Panc1 (cell line): ENCODE measurements at regions not wholly inside any gene's neighbourhood (a gene's known extent, or its start where the extent isn't known, plus 50 kb on each side); places are given as distances from the start of the nearest gene placed in this dataset.

Source experiments
- ATAC-seq: fragments of 200-7000 bp; cut with Tn5 transposase; 2 replicates; pipeline ENCODE4 v1.9.1; 2020; ENCODE audit warnings: mild to moderate bottlenecking, moderate library complexity
- BruUV-seq: library from RNA; stranded (reverse); fragments of 400-500 nt; replicated peaks from 2 replicates; lab custom pipeline; 2021; lab: Mats Ljungman, UMichigan
- CTCF ChIA-PET: fragments of 300-600 bp; sonication (Branson Sonifier 250); formaldehyde crosslinking; loops from one replicate; lab custom pipeline; 2022; ENCODE audit warnings: antibody characterized with exemption; lab: Charles Lee
- POLR2A ChIA-PET: fragments of 300-600 bp; sonication (Branson Sonifier 250); formaldehyde crosslinking; loops from one replicate; lab custom pipeline; 2022; ENCODE audit warnings: antibody characterized with exemption; lab: Charles Lee
- DNase-seq: peaks from one replicate; pipeline ENCODE4 v3.0.0-alpha.2; 2010; ENCODE audit warnings: low read depth, low spot score
- H3K27ac ChIP-seq: 2 replicates; pipeline ENCODE4 v1.5.1; 2011; ENCODE audit warnings: mild to moderate bottlenecking, low read length, inconsistent platforms
- H3K27me3 ChIP-seq: fragments of 200-500 bp; sonication (Bioruptor generic); 2 replicates; pipeline ENCODE4 v1.6.0; 2014; ENCODE audit warnings: low read length, inconsistent platforms; ENCODE audit not compliant: control insufficient read depth, insufficient read depth
- H3K36me3 ChIP-seq: fragments of 200-500 bp; sonication (Bioruptor generic); 2 replicates; pipeline ENCODE4 v1.5.1; 2014; ENCODE audit warnings: inconsistent platforms, mild to moderate bottlenecking, low read length, moderate library complexity; ENCODE audit not compliant: control insufficient read depth, insufficient read depth
- H3K4me1 ChIP-seq: 2 replicates; pipeline ENCODE4 v1.5.1; 2011; ENCODE audit warnings: inconsistent platforms, mild to moderate bottlenecking, low read length, moderate library complexity; ENCODE audit not compliant: control insufficient read depth, insufficient read depth
- H3K4me3 ChIP-seq, 2 experiments: 2 replicates each; pipeline ENCODE4 v1.5.1; 2011 to 2012; ENCODE audit warnings: low read depth in 2 of 2, low read length in 2 of 2, mild to moderate bottlenecking in 2 of 2, inconsistent platforms in 1 of 2, moderate library complexity in 1 of 2
- H3K9me3 ChIP-seq: fragments of 200-500 bp; sonication (Bioruptor generic); 2 replicates; pipeline ENCODE4 v1.5.1; 2014; ENCODE audit warnings: low read depth, mild to moderate bottlenecking, inconsistent platforms, low read length, moderate library complexity; ENCODE audit not compliant: control insufficient read depth, insufficient read depth
- POLR2AphosphoS5 ChIP-seq: IDR thresholded peaks from 2 replicates; pipeline ENCODE4 v1.6.1; 2012; ENCODE audit warnings: mild to moderate bottlenecking, low read depth, low read length, moderate library complexity
- SIN3A ChIP-seq: IDR thresholded peaks from 2 replicates; pipeline ENCODE4 v1.6.1; 2012; ENCODE audit warnings: low read depth, mild to moderate bottlenecking, low read length, moderate library complexity, borderline replicate concordance; ENCODE audit not compliant: insufficient read depth
- TCF7L2 ChIP-seq: IDR thresholded peaks from 2 replicates; pipeline ENCODE4 v1.6.1; 2011; ENCODE audit warnings: mild to moderate bottlenecking, low read depth, low read length, inconsistent platforms
- in situ Hi-C: cut with HindIII; loops from 2 replicates; pipeline ENCODE4 v1.10.0; 2016; ENCODE audit warnings: low sequenced_read_pairs, low pct_unique_long_range_greater_than_20kb
- intact Hi-C: fragments of 100-400 bp; cut with micrococcal nuclease; formaldehyde crosslinking; loops from one replicate; pipeline ENCODE4 v1.10.0; 2022; ENCODE audit not compliant: unreplicated experiment
- TF ChIP-seq, protein P1 (sequence below), 2 experiments: IDR thresholded peaks; 2 replicates each; pipeline ENCODE4 v1.6.1; 2011 to 2012; ENCODE audit warnings: low read depth in 2 of 2, control low read depth in 1 of 2, low read length in 1 of 2, mild to moderate bottlenecking in 1 of 2, moderate library complexity in 1 of 2; ENCODE audit not compliant: insufficient read depth in 1 of 2
- TF ChIP-seq, protein P2 (sequence below): fragments of 450-650 bp; IDR thresholded peaks from 2 replicates; pipeline ENCODE4 v1.5.1; 2017; ENCODE audit warnings: mild to moderate bottlenecking

DNA sequence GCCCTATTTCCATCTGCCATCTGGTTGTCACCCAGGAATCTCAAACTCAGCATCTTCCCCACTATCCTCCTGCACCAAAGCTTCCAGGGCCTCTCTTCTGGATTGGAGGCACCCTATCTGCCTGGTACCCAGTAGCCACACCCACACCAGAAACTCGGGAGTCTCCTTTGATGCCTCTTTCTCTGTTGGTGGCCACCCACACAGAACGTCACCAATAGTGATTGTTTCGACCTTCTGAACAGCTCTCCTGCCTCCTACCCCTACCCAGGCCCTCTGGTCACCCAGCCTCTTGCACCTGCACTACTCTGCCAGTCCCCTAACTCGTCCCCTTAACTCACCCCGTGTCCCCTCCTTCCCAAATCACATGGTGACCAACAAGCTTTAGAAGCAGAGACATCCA is 95.0 kb downstream of the IRF2BPL start:
- H3K36me3 ChIP-seq, result no peaks in the 10 kb centered on the region
- BruUV-seq, result no TSS peak
- CTCF ChIA-PET, result interaction anchor here (0.7 kb wide), 1 partner anchor 14 kb away, joined by 8 read pairs; no protein-coding TSS in a partner anchor
- H3K4me1 ChIP-seq, result peaks cover 19% of the 10 kb centered on the region
- no peak for DNase-seq
- in situ Hi-C loops (no loop called here), intact Hi-C loops (no loop called here)
- H3K27me3 ChIP-seq, result no peaks in the 10 kb centered on the region
- TF ChIP-seq POLR2AphosphoS5 (no peak), TCF7L2 (no peak), SIN3A (no peak)
- TF ChIP-seq, protein P1, sequence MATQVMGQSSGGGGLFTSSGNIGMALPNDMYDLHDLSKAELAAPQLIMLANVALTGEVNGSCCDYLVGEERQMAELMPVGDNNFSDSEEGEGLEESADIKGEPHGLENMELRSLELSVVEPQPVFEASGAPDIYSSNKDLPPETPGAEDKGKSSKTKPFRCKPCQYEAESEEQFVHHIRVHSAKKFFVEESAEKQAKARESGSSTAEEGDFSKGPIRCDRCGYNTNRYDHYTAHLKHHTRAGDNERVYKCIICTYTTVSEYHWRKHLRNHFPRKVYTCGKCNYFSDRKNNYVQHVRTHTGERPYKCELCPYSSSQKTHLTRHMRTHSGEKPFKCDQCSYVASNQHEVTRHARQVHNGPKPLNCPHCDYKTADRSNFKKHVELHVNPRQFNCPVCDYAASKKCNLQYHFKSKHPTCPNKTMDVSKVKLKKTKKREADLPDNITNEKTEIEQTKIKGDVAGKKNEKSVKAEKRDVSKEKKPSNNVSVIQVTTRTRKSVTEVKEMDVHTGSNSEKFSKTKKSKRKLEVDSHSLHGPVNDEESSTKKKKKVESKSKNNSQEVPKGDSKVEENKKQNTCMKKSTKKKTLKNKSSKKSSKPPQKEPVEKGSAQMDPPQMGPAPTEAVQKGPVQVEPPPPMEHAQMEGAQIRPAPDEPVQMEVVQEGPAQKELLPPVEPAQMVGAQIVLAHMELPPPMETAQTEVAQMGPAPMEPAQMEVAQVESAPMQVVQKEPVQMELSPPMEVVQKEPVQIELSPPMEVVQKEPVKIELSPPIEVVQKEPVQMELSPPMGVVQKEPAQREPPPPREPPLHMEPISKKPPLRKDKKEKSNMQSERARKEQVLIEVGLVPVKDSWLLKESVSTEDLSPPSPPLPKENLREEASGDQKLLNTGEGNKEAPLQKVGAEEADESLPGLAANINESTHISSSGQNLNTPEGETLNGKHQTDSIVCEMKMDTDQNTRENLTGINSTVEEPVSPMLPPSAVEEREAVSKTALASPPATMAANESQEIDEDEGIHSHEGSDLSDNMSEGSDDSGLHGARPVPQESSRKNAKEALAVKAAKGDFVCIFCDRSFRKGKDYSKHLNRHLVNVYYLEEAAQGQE (IDR thresholded peaks at IDR 0.05; ENCODE audit: insufficient read depth in 1 of 2, low read depth in 2 of 2, low read length in 1 of 2), result no peak
- TF ChIP-seq, protein P2, sequence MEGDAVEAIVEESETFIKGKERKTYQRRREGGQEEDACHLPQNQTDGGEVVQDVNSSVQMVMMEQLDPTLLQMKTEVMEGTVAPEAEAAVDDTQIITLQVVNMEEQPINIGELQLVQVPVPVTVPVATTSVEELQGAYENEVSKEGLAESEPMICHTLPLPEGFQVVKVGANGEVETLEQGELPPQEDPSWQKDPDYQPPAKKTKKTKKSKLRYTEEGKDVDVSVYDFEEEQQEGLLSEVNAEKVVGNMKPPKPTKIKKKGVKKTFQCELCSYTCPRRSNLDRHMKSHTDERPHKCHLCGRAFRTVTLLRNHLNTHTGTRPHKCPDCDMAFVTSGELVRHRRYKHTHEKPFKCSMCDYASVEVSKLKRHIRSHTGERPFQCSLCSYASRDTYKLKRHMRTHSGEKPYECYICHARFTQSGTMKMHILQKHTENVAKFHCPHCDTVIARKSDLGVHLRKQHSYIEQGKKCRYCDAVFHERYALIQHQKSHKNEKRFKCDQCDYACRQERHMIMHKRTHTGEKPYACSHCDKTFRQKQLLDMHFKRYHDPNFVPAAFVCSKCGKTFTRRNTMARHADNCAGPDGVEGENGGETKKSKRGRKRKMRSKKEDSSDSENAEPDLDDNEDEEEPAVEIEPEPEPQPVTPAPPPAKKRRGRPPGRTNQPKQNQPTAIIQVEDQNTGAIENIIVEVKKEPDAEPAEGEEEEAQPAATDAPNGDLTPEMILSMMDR, result no peak
- no peak overlapping the region for H3K27ac ChIP-seq
- ATAC-seq, result no peak
- no peaks in the 10 kb centered on the region for H3K9me3 ChIP-seq
- POLR2A ChIA-PET, result no interaction called here
- H3K4me3 ChIP-seq, result no peak overlapping the region

DNA sequence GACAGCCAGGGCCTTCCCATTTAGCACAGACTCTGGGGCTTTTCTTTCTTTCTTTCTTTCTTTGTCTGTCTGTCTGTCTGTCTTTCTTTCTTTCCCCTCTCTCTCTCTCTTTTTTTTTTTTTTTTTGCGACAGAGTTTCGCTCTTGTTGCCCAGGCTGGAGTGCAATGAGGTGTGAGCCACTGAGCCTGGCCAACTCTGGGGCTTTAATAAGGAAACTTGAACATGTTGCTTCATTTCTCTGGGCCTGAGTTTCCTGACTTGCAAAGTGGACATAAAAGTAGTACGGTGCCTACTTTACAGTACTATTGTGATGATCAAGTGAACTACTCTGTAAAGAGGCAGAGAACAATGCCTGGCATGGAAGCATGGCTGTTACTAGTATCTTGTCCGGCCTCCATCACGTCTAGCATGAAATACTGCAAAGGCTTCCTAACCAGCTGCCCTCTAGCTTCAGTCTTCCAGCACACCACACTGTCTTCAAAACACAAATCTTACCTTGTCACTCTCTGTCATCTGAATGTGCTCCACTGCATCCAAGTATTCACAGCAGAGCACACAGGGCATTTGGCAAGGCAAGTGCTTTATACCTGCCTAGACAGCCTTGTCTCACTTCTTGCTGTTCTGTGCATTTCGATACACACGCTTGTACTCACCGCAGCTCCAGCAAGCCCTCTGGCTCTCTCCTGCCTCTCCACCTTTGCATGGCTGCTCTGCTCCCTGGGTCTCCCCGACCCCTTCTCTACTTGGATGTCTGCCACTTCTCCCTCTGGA is 96.7 kb downstream of the IRF2BPL start:
- DNase-seq, result no peak
- intact Hi-C loops, result no loop called here
- POLR2A ChIA-PET, result interaction anchor here (1.0 kb wide), 1 partner anchor 93 kb away, joined by 11 read pairs; no protein-coding TSS in a partner anchor
- CTCF ChIA-PET, result no interaction called here
- H3K4me3 ChIP-seq, result no peak overlapping the region
- no TSS peak for BruUV-seq
- TF ChIP-seq TCF7L2 (no peak), SIN3A (no peak)
- TF ChIP-seq, protein P2, result no peak
- no peaks in the 10 kb centered on the region for H3K36me3 ChIP-seq
- H3K27ac ChIP-seq, result peak overlapping the region; percentile 12; the same call in 1 of the 2 replicates
- H3K4me1 ChIP-seq, result peaks cover 31% of the 10 kb centered on the region
- ATAC-seq, result peak; percentile 59; the same call in 1 of the 2 replicates
- in situ Hi-C loops, result no loop called here
- H3K27me3 ChIP-seq, result no peaks in the 10 kb centered on the region
- H3K9me3 ChIP-seq, result no peaks in the 10 kb centered on the region
